ENCODE measurements at regions not wholly inside any gene's neighbourhood (a gene's known extent, or its start where the extent isn't known, plus 50 kb on each side); places are given as distances from the start of the nearest gene placed in this dataset.

DNA sequence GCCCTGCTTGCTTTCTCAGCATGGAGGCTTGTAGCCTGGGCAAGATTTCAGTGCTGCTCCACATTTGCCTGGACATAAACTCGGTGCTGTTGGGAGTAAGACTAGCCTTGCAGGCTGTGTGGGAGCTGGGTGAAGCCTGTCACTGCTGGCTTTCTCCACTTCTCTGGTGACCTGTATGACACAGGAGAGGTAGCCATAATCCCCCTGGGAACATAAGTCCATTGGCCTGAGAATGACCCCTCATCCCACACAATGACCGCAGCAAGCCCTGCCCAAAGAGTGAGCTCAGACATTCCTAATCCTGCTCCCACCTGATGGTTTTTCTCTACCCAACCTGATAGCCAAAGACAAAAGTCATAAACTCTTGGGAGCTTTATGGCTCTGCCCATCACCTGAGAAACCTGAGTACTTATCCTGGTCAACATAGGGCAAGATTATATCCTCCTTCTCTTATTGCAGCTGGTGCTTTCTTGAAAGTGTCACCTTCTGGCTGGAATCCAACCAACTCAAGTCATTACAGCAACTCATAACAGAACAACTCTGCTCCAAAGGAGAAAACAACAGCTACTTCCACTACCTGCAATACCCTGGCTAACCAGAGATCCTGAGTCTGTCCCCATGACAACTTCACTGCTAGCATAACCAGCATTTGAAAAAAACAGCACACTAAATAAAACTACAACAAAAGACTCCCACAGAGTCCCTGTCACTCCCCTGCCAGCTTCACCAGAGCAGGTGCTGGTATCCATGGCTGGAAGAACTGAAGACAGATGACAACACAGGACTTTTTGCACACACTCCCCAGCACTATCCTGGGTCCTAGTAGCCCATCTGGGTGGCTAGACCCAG lies 834.4 kb upstream of the DDX18 start:
- TF ChIP-seq, protein P1, sequence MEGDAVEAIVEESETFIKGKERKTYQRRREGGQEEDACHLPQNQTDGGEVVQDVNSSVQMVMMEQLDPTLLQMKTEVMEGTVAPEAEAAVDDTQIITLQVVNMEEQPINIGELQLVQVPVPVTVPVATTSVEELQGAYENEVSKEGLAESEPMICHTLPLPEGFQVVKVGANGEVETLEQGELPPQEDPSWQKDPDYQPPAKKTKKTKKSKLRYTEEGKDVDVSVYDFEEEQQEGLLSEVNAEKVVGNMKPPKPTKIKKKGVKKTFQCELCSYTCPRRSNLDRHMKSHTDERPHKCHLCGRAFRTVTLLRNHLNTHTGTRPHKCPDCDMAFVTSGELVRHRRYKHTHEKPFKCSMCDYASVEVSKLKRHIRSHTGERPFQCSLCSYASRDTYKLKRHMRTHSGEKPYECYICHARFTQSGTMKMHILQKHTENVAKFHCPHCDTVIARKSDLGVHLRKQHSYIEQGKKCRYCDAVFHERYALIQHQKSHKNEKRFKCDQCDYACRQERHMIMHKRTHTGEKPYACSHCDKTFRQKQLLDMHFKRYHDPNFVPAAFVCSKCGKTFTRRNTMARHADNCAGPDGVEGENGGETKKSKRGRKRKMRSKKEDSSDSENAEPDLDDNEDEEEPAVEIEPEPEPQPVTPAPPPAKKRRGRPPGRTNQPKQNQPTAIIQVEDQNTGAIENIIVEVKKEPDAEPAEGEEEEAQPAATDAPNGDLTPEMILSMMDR (IDR thresholded peaks at IDR 0.05): no peak
- TF ChIP-seq POLR2A (IDR thresholded peaks at IDR 0.05): no peak

Measured in lower leg skin (tissue), 3 donors.